UCSD-AML1 (cell line): ENCODE measurements at regions not wholly inside any gene's neighbourhood (a gene's known extent, or its start where the extent isn't known, plus 50 kb on each side); places are given as distances from the start of the nearest gene placed in this dataset.

ENCODE experiments used
- DNase-seq: peaks from one replicate; lab custom pipeline; 2025; ENCODE audit not compliant: unreplicated experiment; lab: John Stamatoyannopoulos, UW

- no peak for DNase-seq
Measured at GRCh38 chr10:3469639-3470020, 297.0 kb upstream of the PITRM1 start.

GRCh38 chr10:3468919-3469638 is 296.5 kb upstream of the PITRM1 start:
- DNase-seq: no peak

- no peak for DNase-seq
Measured at GRCh38 chr10:3467052-3467951, 294.7 kb upstream of the PITRM1 start.

- no peak for DNase-seq
Measured at GRCh38 chr10:3465406-3465891, 292.9 kb upstream of the PITRM1 start.

- no peak for DNase-seq
Measured at GRCh38 chr10:3464760-3465405, 292.3 kb upstream of the PITRM1 start.

GRCh38 chr10:3460420-3461128 is 288.0 kb upstream of the PITRM1 start:
- no peak for DNase-seq

GRCh38 chr10:3455385-3456334 is 283.1 kb upstream of the PITRM1 start:
- no peak for DNase-seq

- DNase-seq: no peak
Measured at GRCh38 chr10:3452683-3453361, 280.2 kb upstream of the PITRM1 start.

GRCh38 chr10:3452173-3452626 is 279.6 kb upstream of the PITRM1 start:
- DNase-seq: no peak

- no peak for DNase-seq
Measured at GRCh38 chr10:3451516-3452172, 279.1 kb upstream of the PITRM1 start.

- DNase-seq: no peak
Measured at GRCh38 chr10:3446221-3446620, 273.6 kb upstream of the PITRM1 start.

GRCh38 chr10:3445648-3446047 is 273.1 kb upstream of the PITRM1 start:
- DNase-seq: no peak

GRCh38 chr10:3442451-3442990 is 269.9 kb upstream of the PITRM1 start:
- no peak for DNase-seq

- DNase-seq: no peak
Measured at GRCh38 chr10:3439183-3439582, 266.6 kb upstream of the PITRM1 start.

GRCh38 chr10:3438606-3439005 is 266.0 kb upstream of the PITRM1 start:
- DNase-seq: no peak

- DNase-seq: no peak
Measured at GRCh38 chr10:3435671-3436070, 263.1 kb upstream of the PITRM1 start.

- no peak for DNase-seq
Measured at GRCh38 chr10:3433988-3434387, 261.4 kb upstream of the PITRM1 start.

GRCh38 chr10:3433131-3433530 is 260.5 kb upstream of the PITRM1 start:
- DNase-seq: no peak
